Renal cortical epithelial cell (primary cell): ENCODE measurements at regions not wholly inside any gene's neighbourhood (a gene's known extent, or its start where the extent isn't known, plus 50 kb on each side); places are given as distances from the start of the nearest gene placed in this dataset.

Source experiments
- DNase-seq: peaks from one replicate; pipeline ENCODE4 v3.0.0-alpha.2; 2011; ENCODE audit warnings: low read depth

DNA sequence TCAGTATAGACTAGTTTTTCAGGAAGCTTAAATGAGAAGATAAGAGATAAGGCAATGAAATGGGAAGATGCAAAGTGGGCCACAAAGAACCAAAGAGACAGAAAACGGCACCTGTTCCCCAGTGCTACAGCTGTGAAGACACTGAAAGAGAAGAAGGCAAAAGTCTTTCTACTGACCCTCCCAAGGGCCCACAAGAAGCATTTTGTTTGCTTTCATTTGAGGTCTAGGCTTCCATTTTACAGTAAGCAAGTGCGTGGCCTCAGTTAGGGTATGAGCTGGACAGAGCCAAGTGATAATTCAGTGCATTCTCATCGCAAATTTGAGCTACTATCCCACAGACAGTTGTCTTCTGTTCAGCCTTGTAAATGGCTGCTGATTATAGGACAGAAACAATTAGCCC, 53.4 kb upstream of the STK17B start:
- no peak for DNase-seq

DNA sequence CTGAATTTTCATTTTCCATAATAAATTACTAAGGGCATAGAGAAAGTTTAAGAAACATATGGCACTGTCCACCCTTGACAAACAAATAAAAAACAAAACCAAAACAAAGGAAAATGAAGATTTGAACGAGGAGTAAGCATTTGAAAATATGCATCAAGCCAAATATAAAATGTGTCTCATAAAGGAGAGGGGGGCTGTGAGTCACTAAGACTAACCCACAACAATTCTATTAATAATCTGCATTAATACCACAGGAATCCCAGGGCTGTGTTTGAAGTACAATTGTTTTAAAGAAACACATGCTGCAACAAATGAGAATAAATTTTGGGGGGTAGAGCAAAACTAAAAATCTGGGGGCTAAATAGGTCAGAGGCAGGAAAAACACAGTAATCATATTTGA, 53.8 kb upstream of the STK17B start:
- DNase-seq, result peak; percentile 14

DNA sequence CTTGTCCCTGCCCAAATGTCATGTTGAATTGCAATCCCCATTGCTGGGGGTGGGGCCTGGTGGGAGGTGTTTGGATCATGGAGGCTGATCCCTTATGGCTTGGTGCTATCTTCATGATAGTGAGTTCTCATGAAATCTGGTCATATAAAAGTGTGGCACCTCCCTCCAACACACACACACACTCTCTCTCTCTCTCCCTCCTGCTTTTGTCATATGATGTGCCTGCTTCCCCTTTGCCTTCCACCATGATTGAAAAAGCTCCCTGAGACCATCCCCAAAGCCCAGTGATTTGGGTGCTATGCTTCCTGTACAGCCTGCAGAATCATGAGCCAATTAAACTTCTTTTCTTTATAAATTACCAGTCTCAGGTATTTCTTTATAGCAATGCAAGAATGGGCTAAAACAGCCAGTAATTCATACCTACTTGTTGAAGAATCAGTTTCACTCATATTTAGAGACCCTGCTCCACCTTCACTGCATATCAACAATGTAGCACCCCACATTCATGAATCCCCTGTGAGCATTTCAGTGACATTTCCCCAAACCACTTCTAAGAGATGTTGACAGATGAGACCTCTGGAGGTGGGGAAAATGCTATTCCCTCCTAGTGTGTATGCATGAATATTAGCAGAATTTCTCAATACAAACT, 54.8 kb upstream of the STK17B start:
- no peak for DNase-seq

DNA sequence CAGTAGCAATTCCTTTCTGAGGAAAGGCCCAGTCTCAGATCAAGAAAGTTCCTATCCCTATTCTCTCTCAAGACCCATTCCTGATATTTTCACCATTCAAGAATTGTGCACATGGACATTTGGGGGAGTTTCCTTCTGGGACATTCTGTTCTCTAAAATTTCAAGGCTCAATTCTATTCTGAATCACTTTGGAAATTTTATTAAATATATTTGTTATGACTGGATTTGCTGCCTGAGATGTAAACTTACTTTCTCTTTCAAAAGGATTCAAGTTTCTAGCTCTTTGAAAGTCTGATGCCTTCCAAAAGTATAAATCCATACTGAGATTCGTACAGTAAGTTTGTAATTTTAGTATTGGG, 55.3 kb upstream of the STK17B start:
- no peak for DNase-seq

DNA sequence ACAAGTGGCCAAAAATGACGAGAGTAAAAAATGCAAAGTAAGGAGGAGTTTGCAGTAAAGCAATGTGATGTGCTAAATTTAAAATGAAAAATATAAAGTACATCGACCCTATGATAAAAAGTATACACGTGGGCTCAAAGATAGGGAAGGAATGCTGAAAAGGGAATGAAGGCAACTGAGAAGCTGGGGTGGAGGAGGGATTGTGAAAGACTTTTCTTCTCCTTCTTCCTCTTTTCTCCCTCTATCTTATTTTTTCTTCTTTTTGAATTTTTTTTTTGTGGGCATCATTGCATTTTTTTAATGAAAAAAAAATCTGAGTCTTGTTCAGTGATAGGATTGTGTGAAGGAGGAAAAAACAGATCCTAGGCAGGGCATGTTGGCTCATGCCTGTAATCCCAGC, 57.6 kb upstream of the STK17B start:
- DNase-seq, result no peak

DNA sequence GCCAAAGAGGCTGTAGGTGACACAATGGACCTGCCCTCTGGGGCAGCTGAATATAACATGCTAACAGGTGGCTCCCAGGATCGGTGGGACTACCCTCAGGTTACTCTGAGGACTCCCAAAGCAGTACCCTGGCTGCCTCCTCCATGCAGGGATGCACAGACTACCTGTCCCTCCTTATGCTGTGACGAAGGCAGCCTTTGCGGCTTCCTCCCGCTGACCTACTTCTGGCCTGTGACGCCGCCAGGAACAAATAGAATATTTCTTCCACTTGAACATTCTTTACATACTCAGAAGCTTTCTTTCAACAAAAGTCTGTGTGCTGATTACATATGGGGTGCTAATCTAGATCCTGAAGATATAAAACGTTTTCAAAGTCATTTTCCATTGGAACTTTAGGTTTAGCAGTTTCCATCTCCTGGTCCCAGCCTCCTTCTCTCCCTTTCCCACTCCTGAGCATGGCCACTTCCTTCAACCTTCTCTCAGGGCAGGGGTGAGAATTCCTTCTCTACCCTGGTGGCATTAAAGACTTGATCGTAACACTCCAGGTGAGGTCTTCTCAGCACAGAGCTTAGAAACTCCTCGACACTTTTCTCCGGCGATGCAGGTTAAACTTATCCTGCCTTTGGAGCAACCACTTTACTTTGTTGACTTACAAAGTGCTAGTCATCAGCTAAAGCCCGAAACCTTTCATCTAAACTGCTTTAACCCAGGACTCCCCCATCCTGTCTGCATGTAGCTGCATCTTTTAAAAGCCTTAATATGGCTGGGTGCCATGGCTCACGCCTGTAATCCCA, 58.9 kb upstream of the STK17B start:
- DNase-seq, result no peak

DNA sequence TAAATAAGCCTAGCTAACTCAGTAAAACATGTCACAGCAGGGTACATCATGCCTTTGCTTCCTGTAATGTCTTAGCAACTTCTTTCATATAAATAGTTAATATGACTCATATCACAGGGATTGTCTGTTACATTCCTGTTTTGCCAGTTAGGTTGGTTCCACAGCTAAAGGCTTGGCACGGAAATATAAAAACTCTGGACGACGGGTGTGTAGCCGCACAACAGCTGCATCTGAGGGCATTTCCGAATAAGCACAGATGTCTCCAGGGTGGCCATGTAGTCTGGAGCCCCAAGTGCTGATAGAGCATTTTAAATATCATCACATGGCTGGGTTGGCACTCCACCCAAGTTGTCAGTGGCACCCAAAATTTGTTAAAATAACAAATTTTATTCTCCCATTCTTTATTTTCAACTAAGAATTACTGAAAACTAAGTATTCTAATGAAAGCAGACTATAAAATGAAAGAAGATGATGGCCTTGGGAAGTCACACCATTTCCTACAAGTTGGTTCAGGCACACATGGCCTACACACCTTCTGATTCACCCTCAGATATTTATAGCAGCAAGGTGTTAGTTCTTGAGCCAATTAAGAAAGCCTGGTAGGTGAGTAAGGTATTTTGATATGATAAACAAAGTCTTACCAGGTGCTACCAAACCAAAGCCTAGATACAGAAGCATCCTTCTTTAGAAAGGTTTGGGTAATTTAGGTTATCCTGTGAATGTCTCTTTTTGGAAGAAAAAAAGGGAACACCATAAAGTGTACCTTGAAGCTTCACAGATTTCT, 61.8 kb upstream of the STK17B start:
- peak; percentile 80 for DNase-seq

DNA sequence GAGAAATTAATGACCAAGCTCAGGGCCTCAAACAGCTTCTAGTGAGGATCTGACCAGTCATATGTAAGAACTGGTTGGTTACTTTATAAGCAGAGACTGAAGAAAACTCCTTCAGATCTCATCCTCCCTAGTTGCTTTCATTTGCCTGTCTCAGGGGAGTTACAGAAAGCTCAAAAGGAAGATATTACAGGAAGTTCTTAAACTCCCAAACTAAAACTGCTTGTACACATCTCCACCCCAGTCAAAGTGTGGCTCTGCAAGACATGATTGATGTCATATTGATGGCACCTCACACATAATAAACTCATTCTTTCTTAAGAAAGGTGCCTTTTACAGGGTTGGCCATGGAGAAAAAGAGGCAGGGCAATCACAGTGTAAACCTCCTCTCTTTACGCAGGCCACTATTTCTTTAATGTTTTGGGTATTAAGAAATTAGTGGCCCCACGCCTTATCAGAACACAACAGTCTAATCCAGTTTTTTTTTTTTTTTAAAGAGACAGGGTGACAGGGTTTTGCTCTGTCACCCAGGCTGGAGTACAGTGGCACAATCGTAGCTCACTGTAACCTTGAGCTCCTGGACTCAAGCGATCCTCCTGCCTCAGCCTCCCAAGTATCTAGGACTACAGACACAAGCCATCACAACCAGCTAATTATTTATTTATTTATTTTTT, 62.6 kb upstream of the STK17B start:
- DNase-seq, result no peak

DNA sequence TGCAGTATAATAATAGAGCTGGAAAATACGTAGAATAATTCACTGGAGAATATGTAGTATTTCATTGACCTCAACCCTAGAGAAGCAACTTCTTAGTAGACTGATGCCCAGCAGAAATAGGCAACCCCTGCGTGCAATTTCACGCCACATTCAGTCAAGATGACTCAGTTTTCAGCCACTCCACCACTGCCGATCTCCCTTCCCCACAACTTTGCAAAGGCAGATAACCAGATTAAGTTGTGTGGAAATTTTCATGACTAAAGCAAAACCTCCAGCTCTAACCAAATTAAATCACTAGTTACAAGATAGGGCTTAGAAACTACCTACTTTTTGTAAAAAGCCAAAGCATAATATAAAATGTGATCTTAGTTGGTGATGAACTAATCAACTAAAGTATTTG, 63.3 kb upstream of the STK17B start:
- DNase-seq, result no peak

DNA sequence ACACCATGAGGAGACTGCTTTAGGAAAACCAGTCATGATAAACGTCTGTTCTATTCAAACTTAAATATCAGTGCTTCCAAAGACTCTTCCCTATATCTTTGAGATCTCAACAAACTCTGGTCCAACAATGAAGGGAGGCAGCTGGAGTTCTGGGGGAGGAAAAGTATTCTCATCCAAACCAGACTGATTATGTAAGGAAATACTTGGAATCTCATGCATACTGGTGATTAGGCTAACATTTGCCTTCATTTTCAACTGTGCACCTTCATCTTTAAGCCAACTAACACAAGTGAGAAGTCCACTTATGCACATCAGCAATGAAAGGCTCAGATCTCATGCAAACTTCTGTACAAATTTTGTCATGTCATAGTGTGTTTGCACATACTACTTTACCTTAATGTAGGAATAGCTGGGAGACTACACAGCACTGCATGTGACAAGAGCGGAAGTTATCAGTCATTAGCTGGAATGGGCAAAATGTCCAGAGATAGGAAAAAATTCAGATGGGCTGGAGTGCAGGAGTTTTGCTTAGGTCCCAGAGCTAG, 67.5 kb upstream of the STK17B start:
- no peak for DNase-seq

DNA sequence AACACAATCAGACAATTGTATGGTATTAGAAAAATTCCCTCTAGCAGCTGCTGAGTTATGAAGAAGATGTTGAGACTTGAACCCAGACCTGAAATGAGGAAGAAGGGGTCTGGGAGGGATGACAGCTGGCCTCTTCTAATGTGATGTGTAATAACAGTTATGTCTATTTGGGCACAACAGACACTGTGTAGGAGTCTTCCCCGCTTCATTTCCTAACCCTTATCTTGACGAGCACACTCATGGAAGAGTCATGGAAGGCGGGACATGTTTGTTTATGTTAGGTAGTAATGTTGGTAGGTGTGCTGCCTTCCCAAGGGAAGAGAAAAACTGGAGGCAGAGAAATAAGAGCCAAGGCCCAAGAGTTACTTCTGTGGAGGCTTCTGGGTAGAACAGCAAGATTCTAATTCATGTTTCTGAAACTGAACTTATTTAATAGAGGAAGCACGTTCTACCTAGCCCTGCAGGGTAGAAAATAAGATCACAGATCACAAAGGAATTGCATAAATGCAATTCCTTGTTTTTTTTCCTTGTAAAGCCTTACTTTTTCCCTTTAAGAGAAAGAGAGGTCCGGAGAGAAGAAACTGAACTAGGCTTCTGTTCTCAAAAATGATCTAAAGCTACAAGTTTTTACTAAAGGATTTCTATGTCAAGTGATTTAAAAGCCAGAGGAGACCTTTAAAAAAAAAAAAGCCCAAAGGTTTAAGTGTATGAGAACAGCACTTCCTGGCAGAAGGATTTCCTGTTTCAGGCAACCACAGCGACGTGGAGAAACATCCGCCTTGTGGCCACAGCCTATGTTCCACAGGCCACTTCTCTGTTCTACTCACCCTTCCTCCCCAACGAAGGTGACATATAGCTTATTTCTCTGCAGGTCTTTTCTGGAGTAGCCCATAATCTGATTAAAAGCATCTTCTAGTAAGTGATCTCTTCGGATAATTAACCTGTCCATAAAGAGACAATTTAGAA, 68.5 kb upstream of the STK17B start:
- DNase-seq, result no peak

DNA sequence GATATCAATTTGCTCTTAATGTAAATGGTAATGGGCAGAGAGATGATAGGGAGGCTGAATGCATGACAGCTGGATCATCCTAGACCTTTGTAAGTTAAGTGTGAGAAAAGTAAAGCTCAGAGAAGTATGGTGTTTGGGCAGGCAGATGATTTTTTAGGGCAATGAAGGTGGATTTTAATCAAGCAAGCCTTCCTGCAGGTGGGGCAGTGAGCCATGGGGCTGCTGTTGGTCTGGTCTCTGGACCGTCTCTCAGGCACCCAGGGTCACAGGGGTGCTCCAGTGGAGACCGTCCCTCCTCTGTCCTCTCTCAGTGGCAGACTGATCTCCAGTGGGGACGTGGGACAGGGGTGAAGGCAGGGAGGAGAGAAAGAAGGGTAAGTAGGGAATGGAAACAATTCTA, 69.8 kb upstream of the STK17B start:
- no peak for DNase-seq

DNA sequence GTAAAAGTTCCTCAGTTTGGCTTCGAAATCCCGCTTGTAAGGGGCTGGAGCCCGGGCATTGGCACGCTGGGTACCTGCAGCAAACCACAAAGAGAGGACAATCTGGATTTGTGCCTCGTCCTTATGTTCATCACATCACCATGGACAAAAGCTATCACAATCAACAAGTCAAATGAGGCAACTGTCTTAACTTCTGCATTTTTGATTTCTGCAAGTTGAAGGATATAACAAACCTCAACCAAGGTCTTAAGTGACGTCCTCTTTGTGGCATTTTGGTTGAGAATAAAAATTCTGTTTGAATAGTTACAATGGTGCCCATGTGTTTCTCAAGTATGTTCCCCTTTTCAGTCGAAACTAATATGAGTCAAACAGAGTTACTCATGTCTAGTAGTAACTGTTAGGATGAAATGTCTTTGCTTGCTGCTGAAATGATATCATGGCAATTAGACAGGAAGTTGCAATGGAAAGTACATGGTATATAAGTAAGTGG, 70.8 kb upstream of the STK17B start:
- no peak for DNase-seq

DNA sequence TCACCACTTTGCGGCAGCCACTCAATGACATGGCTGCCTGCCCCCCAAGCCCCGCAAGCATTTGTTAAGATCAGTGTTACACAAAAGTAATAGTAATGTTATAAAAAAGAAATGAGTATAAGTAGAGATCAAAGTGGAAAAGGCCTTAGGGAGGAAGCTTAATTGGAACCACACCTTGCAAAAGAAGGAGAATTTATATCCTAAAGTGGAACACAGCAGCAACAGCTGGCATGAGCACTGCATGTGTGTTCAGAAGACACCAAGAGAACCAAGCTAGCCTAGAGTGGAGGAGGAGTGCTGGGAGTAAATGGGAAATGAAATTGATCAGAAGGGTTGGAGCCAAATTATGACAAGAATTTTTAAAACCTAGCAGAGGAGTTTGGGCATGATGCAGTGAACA, 73.1 kb upstream of the STK17B start:
- no peak for DNase-seq

DNA sequence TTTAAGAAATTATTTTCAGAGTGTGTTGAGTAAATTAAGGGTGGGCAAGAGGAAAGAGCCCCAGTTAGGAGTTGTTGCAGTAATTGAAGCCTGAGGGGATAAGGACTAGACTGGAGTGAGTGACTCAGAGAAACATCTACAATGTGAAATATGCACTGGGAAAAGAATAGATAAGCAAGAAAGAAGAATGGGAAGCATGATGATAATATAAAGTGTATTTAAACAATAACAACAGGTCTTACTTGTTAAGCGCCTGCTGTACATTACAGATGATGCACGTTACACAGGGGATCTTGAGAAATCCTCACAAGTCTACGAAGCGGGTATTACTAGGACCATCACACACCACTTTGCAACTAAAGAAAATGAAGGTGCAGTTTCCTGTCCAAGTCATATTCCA, 73.6 kb upstream of the STK17B start:
- DNase-seq, result no peak

DNA sequence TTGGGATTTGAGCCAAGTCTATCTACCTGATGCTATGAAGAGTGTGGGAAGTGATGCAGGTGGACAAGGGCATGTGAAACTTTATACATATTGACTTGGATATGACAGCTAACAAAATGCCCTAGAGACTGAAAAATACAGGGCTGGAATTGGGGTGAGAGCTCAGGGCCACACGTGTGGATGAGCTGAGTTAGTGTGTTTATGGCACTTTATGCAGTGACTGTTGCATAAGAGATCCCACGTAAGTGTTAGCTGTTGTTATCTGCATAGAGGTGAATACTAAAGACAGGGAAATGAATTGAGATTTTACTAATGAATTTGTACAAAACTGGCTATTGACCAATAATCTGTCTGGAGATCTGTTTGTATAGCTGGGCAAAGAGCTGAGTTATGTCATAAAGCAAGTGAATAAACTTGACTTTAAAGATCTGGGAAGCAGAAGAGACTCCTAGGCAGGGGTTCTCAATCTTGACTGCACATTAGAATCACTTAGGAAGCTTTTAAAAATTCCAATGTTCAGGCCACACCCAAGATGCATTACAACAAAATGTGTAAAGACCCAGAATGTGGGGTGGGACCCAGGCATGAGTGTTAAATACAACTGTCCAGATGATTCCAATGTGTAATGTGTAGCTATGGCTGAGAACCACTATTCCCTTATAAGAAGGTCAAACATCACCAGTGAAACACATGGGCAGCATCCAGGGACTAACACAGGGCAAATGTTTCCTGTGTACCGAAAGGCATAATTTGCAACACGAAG, 74.2 kb upstream of the STK17B start:
- DNase-seq, result no peak

DNA sequence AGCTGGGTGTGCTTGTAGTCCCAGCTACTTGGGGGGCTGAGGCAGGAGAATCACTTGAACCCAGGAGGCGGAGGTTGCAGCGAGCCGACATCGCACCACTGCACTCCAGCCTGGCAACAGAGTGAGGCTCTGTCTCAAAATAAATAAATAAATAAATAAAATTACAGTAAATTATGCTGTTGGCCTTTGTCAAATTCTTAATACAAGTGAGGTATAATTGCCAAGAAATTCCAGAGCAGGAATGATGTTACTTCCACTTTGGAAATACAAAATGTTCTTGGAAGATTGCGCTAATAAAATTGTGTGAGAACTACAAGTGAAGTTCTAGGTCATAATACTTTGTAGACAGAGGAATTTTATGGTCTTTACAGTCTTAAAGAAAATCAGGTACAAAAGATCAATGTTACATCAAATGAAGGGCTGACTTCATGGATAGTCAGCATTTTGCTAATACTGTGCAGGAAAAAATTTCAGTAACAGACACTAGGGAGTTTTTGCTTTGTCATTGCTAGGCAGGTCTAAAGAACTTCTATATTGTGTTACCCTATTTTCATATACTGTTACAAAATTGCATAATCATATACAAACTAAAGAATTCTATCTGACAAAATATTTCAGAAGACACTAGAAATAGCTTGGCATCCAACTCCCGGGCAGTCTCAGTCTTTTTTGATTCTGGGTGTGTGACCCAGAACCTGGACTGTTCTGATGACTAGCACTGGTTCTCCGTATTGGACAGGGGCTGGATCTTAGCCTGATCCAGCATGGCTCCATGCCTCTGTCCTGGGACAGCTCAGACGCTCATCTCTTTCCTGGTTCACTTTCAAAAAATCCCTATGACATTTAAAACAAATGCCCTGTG, 76.0 kb upstream of the STK17B start:
- DNase-seq, result no peak

DNA sequence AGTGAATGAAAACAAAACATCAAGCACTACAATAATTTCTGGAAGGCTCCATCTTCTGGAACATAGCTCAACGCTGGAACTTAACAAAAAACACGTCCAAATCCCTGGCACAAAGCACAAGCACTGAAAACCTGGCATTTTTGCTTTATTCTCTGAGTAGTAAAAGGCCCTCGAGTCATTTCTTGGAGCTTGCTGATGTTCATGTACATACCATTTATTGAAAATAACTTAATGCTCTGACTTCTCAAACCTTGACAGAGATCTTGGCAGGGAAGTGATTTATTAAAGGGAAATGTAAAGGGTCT, 76.5 kb upstream of the STK17B start:
- DNase-seq, result no peak

DNA sequence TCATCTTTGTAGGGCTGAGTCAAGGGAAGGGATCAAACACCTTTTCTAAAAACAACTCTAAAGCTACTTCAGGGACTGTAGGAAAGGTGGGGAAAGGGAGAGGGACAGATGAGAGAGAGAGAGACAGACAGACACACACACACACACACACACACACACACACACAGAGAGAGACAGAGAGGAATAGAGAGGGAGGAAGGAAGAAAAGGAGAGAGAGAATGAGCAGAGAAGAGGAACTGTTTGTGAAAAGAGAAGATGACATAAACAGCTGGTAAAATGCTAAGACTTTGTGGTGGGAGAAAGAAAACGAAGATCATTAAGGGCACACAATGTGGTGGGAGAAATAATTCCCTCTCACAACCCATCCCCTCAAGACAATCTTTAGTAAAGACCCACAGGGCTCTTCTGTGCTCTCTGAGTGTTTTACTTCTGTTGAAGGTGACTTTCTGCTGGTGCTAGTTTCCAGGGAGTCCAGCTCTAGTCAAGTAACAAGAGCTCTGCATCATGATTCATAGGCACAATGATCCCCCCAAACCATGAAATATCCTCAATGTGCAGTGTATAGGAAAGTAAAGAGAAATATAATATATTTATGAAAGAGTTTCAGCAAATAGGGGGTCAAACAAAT, 77.2 kb upstream of the STK17B start:
- DNase-seq, result no peak
